ENCODE measurements at regions not wholly inside any gene's neighbourhood (a gene's known extent, or its start where the extent isn't known, plus 50 kb on each side); places are given as distances from the start of the nearest gene placed in this dataset.

DNA sequence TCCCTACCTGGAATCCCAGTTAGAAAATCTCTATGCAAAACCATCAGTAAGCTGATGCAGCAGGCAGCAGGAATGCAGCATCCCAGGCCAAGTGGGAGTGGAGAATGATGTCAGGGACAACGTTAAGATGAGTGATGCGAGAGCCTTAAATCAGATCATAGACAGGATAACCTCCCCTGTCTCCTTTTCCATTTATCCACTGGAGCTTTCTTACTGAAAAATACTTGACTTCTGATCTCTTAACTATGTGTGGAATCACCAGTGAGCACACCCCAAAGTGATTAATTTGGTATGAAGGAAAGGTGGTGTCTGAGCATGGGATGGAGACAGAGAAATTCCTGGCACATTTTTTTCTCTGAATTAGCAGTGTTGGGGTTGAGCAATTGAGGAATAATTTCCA lies 98.0 kb downstream of the RND3 start:
- ATAC-seq (no peak), DNase-seq (no peak)
- H3K27ac ChIP-seq: no peak overlapping the region
- TF ChIP-seq, protein P1, sequence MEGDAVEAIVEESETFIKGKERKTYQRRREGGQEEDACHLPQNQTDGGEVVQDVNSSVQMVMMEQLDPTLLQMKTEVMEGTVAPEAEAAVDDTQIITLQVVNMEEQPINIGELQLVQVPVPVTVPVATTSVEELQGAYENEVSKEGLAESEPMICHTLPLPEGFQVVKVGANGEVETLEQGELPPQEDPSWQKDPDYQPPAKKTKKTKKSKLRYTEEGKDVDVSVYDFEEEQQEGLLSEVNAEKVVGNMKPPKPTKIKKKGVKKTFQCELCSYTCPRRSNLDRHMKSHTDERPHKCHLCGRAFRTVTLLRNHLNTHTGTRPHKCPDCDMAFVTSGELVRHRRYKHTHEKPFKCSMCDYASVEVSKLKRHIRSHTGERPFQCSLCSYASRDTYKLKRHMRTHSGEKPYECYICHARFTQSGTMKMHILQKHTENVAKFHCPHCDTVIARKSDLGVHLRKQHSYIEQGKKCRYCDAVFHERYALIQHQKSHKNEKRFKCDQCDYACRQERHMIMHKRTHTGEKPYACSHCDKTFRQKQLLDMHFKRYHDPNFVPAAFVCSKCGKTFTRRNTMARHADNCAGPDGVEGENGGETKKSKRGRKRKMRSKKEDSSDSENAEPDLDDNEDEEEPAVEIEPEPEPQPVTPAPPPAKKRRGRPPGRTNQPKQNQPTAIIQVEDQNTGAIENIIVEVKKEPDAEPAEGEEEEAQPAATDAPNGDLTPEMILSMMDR (IDR thresholded peaks at IDR 0.05): no peak
- no peak for TF ChIP-seq POLR2A (IDR thresholded peaks at IDR 0.05)
- intact Hi-C loops (cut with DNase I): no loop called here
- H3K4me1 ChIP-seq: no peaks in the 10 kb centered on the region
- H3K9me3 ChIP-seq: peaks cover 0 to 19% (median 10%) of the 10 kb centered on the region in 12 donors
- H3K4me3 ChIP-seq: no peak overlapping the region
- no peaks in the 10 kb centered on the region for H3K36me3 ChIP-seq
- 68 to 88% (median 75%) methylated on average over 2 of the region's 2 CpGs for WGBS, 4 donors
- H3K27me3 ChIP-seq: no peaks in the 10 kb centered on the region

GRCh38 chr2:150388289-150388625 lies 99.2 kb downstream of the RND3 start:
- 84 to 96% (median 90%) methylated on average over 2 of the region's 2 CpGs for WGBS, 4 donors
- no peak overlapping the region for H3K4me3 ChIP-seq
- TF ChIP-seq POLR2A (IDR thresholded peaks at IDR 0.05): no peak
- TF ChIP-seq, protein P1 (IDR thresholded peaks at IDR 0.05): no peak
- no peaks in the 10 kb centered on the region for H3K4me1 ChIP-seq
- H3K36me3 ChIP-seq: no peaks in the 10 kb centered on the region
- no peaks in the 10 kb centered on the region for H3K27me3 ChIP-seq
- ATAC-seq: no peak
- no peak overlapping the region for H3K27ac ChIP-seq
- H3K9me3 ChIP-seq: peaks cover 0 to 25% (median 10%) of the 10 kb centered on the region in 12 donors
- intact Hi-C loops (cut with DNase I): no loop called here
- DNase-seq: no peak

- no peaks in the 10 kb centered on the region for H3K27me3 ChIP-seq
- H3K4me1 ChIP-seq: no peaks in the 10 kb centered on the region
- no peaks in the 10 kb centered on the region for H3K36me3 ChIP-seq
- intact Hi-C loops (cut with DNase I): no loop called here
- peaks cover 0 to 29% (median 10%) of the 10 kb centered on the region in 12 donors for H3K9me3 ChIP-seq
- TF ChIP-seq, protein P1 (IDR thresholded peaks at IDR 0.05): no peak
- no peak for TF ChIP-seq POLR2A (IDR thresholded peaks at IDR 0.05)
- DNase-seq (no peak), ATAC-seq (peak in 1 of 4 donors; percentile 9)
- 78 to 88% (median 87%) methylated on average over 4 of the region's 4 CpGs for WGBS, 4 donors
- no peak overlapping the region for H3K4me3 ChIP-seq
- no peak overlapping the region for H3K27ac ChIP-seq
Observed at GRCh38 chr2:150387586-150388288, 99.7 kb downstream of the RND3 start.

DNA sequence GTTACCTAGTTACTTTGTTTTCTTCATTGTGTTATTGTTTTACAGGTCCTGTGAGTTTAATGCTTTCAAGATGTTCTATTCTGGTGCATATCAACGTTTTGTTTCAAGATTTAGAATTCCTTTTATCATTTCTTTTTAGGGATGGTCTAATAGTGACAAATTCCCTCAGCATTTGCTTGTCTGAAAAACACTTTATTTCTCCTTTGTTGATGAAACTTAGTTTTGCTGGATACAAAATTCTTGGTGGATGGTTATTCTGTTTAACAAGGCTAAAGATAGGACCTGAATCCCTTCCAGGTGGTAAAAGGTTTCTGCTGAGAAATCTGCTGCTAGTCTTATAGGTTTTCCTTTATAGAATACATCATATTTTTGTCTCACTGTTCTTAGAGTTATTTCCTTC lies 102.3 kb downstream of the RND3 start:
- no peaks in the 10 kb centered on the region for H3K36me3 ChIP-seq
- intact Hi-C loops (cut with DNase I): no loop called here
- H3K4me3 ChIP-seq: no peak overlapping the region
- ATAC-seq (no peak), DNase-seq (no peak)
- no peak overlapping the region for H3K27ac ChIP-seq
- no peaks in the 10 kb centered on the region for H3K4me1 ChIP-seq
- no peaks in the 10 kb centered on the region for H3K27me3 ChIP-seq
- 36 to 50% (median 42%) methylated on average over 1 of the region's 1 CpG for WGBS, 4 donors
- peaks cover 0 to 36% (median 10%) of the 10 kb centered on the region in 12 donors for H3K9me3 ChIP-seq
- no peak for TF ChIP-seq POLR2A (IDR thresholded peaks at IDR 0.05)
- TF ChIP-seq, protein P1 (IDR thresholded peaks at IDR 0.05): no peak
